GM13977 (cell line): ENCODE measurements at regions not wholly inside any gene's neighbourhood (a gene's known extent, or its start where the extent isn't known, plus 50 kb on each side); places are given as distances from the start of the nearest gene placed in this dataset.

Experiments
- DNase-seq: peaks from one replicate; pipeline ENCODE4 v3.0.0; 2012; ENCODE audit warnings: low spot score
- CTCF ChIP-seq: IDR thresholded peaks from 2 replicates; pipeline ENCODE4 v1.5.1; 2012; ENCODE audit warnings: mild to moderate bottlenecking, control low read depth; ENCODE audit not compliant: insufficient read depth; ENCODE audit errors: extremely low read depth, missing control alignments
- in situ Hi-C: fragments of 300-500 bp; cut with MboI; formaldehyde crosslinking; loops from one replicate; pipeline ENCODE4 v1.12.0; 2022; ENCODE audit warnings: low sequenced_read_pairs, low pct_unique_long_range_greater_than_20kb, mixed read lengths, inconsistent platforms; ENCODE audit not compliant: unreplicated experiment

GRCh38 chr17:33972763-33973162 is 282.3 kb upstream of the CCL2 start:
- no peak for TF ChIP-seq CTCF
- in situ Hi-C loops: no loop called here
- DNase-seq: no peak

- in situ Hi-C loops: no loop called here
- no peak for DNase-seq
- no peak for TF ChIP-seq CTCF
Measured at GRCh38 chr17:33973491-33973890, 281.6 kb upstream of the CCL2 start.

- in situ Hi-C loops: no loop called here
- TF ChIP-seq CTCF: no peak
- DNase-seq: no peak
Measured at GRCh38 chr17:33974276-33974675, 280.8 kb upstream of the CCL2 start.

- no peak for DNase-seq
- TF ChIP-seq CTCF: no peak
- in situ Hi-C loops: no loop called here
Measured at GRCh38 chr17:33976831-33977230, 278.3 kb upstream of the CCL2 start.

- no peak for DNase-seq
- in situ Hi-C loops: no loop called here
- no peak for TF ChIP-seq CTCF
Measured at GRCh38 chr17:33977729-33978514, 277.2 kb upstream of the CCL2 start.

- no peak for TF ChIP-seq CTCF
- DNase-seq: no peak
- in situ Hi-C loops: no loop called here
Measured at GRCh38 chr17:33978889-33979288, 276.2 kb upstream of the CCL2 start.

- no peak for TF ChIP-seq CTCF
- no peak for DNase-seq
- in situ Hi-C loops: no loop called here
Measured at GRCh38 chr17:33980193-33980592, 274.9 kb upstream of the CCL2 start.
